ENCODE measurements at regions not wholly inside any gene's neighbourhood (a gene's known extent, or its start where the extent isn't known, plus 50 kb on each side); places are given as distances from the start of the nearest gene placed in this dataset.

- H3K4me1 ChIP-seq, result peaks cover 0 to 23% (median 2%) of the 10 kb centered on the region in 4 donors
- no peak for ATAC-seq
- H3K9me3 ChIP-seq, result no peaks in the 10 kb centered on the region
- peaks cover 0 to 9% (median 2%) of the 10 kb centered on the region in 4 donors for H3K36me3 ChIP-seq
- intact Hi-C loops (cut with DNase I), result no loop called here
- no peak for TF ChIP-seq POLR2A (IDR thresholded peaks at IDR 0.05)
- peak overlapping the region in 2 of 3 donors; percentile 12 to 24 for H3K27ac ChIP-seq
- no peak overlapping the region for H3K4me3 ChIP-seq
- DNase-seq, result no peak
- H3K27me3 ChIP-seq, result no peaks in the 10 kb centered on the region
- WGBS (ENCODE audit: insufficient coverage, low coverage, low lambda C conversion rate, missing lambda C conversion rate), result 88% methylated on average over 3 of the region's 3 CpGs
Observed at GRCh38 chr7:130937830-130938229, 203.8 kb upstream of the KLF14 start.

DNA sequence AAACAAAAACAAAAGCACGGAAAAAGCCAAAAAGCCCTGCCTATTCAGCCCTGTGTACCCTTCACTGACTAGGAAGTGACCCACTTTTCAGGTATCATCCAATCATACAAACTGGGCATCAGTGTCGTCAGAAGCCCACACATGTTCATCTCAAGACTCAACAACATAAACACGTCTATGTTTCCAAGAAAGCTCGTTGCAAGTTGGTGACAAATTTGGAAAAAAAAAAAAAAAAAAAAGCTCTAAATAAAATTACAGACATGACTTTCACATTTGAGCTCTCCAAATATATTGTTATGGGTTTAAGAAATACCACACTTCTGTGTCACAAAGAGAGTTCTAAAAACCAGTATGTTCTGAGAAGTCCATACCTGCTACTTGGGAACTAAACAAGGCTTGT lies 204.7 kb upstream of the KLF14 start:
- intact Hi-C loops (cut with DNase I), result no loop called here
- DNase-seq (no peak), ATAC-seq (no peak)
- TF ChIP-seq POLR2A (IDR thresholded peaks at IDR 0.05), result no peak
- TF ChIP-seq, protein P1, sequence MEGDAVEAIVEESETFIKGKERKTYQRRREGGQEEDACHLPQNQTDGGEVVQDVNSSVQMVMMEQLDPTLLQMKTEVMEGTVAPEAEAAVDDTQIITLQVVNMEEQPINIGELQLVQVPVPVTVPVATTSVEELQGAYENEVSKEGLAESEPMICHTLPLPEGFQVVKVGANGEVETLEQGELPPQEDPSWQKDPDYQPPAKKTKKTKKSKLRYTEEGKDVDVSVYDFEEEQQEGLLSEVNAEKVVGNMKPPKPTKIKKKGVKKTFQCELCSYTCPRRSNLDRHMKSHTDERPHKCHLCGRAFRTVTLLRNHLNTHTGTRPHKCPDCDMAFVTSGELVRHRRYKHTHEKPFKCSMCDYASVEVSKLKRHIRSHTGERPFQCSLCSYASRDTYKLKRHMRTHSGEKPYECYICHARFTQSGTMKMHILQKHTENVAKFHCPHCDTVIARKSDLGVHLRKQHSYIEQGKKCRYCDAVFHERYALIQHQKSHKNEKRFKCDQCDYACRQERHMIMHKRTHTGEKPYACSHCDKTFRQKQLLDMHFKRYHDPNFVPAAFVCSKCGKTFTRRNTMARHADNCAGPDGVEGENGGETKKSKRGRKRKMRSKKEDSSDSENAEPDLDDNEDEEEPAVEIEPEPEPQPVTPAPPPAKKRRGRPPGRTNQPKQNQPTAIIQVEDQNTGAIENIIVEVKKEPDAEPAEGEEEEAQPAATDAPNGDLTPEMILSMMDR (IDR thresholded peaks at IDR 0.05), result no peak
- peaks cover 0 to 30% (median 5%) of the 10 kb centered on the region in 4 donors for H3K4me1 ChIP-seq
- peak overlapping the region in 1 of 3 donors; percentile 60 for H3K4me3 ChIP-seq
- H3K27me3 ChIP-seq, result no peaks in the 10 kb centered on the region
- peak overlapping the region in 2 of 3 donors; percentile 97 to 99 for H3K27ac ChIP-seq
- H3K9me3 ChIP-seq, result no peaks in the 10 kb centered on the region
- peaks cover 0 to 9% (median 2%) of the 10 kb centered on the region in 4 donors for H3K36me3 ChIP-seq
- 27% methylated on average over 4 of the region's 4 CpGs for WGBS (ENCODE audit: insufficient coverage, low coverage, low lambda C conversion rate, missing lambda C conversion rate)

- H3K4me1 ChIP-seq, result peaks cover 0 to 37% (median 8%) of the 10 kb centered on the region in 4 donors
- peak overlapping the region; percentile 92 to 99 (median 97) for H3K27ac ChIP-seq
- peak in 3 of 4 donors; percentile 1 to 11 (median 3) for ATAC-seq
- WGBS (ENCODE audit: insufficient coverage, low coverage, low lambda C conversion rate, missing lambda C conversion rate), result 19% methylated on average over 3 of the region's 3 CpGs
- H3K4me3 ChIP-seq, result peak overlapping the region; percentile 28 to 60 (median 57)
- peak; percentile 15 for TF ChIP-seq POLR2A (IDR thresholded peaks at IDR 0.05)
- TF ChIP-seq, protein P1 (IDR thresholded peaks at IDR 0.05), result peak in 1 of 4 donors; percentile 19
- H3K36me3 ChIP-seq, result peaks cover 0 to 9% (median 2%) of the 10 kb centered on the region in 4 donors
- DNase-seq, result no peak
- H3K27me3 ChIP-seq, result no peaks in the 10 kb centered on the region
- intact Hi-C loops (cut with DNase I), result loop anchor here in 1 of 2 donors (10.0 kb wide), 1 partner anchor 55 kb away; no protein-coding TSS in a partner anchor
- no peaks in the 10 kb centered on the region for H3K9me3 ChIP-seq
Observed at GRCh38 chr7:130939321-130940095, 205.5 kb upstream of the KLF14 start.

- intact Hi-C loops (cut with DNase I), result loop anchor here in 1 of 2 donors (10.0 kb wide), 1 partner anchor 54 kb away; no protein-coding TSS in a partner anchor
- DNase-seq, result no peak
- peak overlapping the region; percentile 28 to 60 (median 57) for H3K4me3 ChIP-seq
- ATAC-seq, result peak in 1 of 4 donors; percentile 6
- no peaks in the 10 kb centered on the region for H3K27me3 ChIP-seq
- H3K9me3 ChIP-seq, result no peaks in the 10 kb centered on the region
- TF ChIP-seq, protein P1 (IDR thresholded peaks at IDR 0.05), result no peak
- TF ChIP-seq POLR2A (IDR thresholded peaks at IDR 0.05), result peak; percentile 18
- peak overlapping the region; percentile 92 to 99 (median 97) for H3K27ac ChIP-seq
- peaks cover 0 to 39% (median 9%) of the 10 kb centered on the region in 4 donors for H3K4me1 ChIP-seq
- peaks cover 0 to 6% (median 2%) of the 10 kb centered on the region in 4 donors for H3K36me3 ChIP-seq
- WGBS (ENCODE audit: insufficient coverage, low coverage, low lambda C conversion rate, missing lambda C conversion rate), result 34% methylated on average over 2 of the region's 2 CpGs
Observed at GRCh38 chr7:130940326-130940725, 206.3 kb upstream of the KLF14 start.

DNA sequence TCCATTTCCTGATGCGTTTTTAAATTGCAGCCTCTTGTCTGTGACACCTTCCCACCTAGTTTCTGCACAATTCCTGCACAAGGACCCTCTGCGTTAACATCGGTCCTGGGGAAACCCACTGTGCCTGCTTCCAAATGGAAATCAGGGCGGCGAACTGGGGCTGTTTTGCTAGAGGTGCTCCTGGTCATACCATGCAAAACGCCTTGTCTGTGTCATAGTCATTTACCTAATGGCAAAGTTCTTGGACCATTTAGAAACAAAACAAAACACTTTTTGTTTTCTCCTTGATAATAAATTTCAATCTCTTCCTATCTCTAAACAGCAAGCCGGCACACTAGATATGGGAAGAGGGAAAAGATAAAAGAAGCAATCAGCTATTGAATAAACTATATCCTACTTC lies 206.9 kb upstream of the KLF14 start:
- TF ChIP-seq, protein P1 (IDR thresholded peaks at IDR 0.05), result no peak
- TF ChIP-seq POLR2A (IDR thresholded peaks at IDR 0.05), result no peak
- H3K4me1 ChIP-seq, result peaks cover 0 to 40% (median 11%) of the 10 kb centered on the region in 4 donors
- no peaks in the 10 kb centered on the region for H3K27me3 ChIP-seq
- ATAC-seq (peak; percentile 15 to 38 (median 21)), DNase-seq (no peak)
- H3K9me3 ChIP-seq, result no peaks in the 10 kb centered on the region
- 17% methylated on average over 7 of the region's 7 CpGs for WGBS (ENCODE audit: insufficient coverage, low coverage, low lambda C conversion rate, missing lambda C conversion rate)
- intact Hi-C loops (cut with DNase I), result loop anchor here in 1 of 2 donors (10.0 kb wide), 1 partner anchor 54 kb away; no protein-coding TSS in a partner anchor
- H3K36me3 ChIP-seq, result peaks cover 0 to under 1% (median 0%) of the 10 kb centered on the region in 4 donors
- H3K27ac ChIP-seq, result peak overlapping the region; percentile 92 to 99 (median 97)
- peak overlapping the region; percentile 28 to 60 (median 57) for H3K4me3 ChIP-seq
